DOHH2 (cell line): ENCODE measurements at regions not wholly inside any gene's neighbourhood (a gene's known extent, or its start where the extent isn't known, plus 50 kb on each side); places are given as distances from the start of the nearest gene placed in this dataset.

Source experiments
- EZH2phosphoT487 ChIP-seq: fragments of 200-600 bp; sonication (generic); IDR thresholded peaks from 2 replicates; pipeline ENCODE4 v1.6.1; 2017; ENCODE audit warnings: borderline replicate concordance, mild to moderate bottlenecking, antibody characterized with exemption, low read length, moderate library complexity, mixed read lengths
- TF ChIP-seq, protein P1 (sequence below): fragments of 200-600 bp; sonication (generic); IDR thresholded peaks from one replicate; pipeline ENCODE4 v1.5.1; 2014; ENCODE audit warnings: antibody characterized with exemption, mild to moderate bottlenecking, low read depth, low read length; ENCODE audit not compliant: poor library complexity, severe bottlenecking

DNA sequence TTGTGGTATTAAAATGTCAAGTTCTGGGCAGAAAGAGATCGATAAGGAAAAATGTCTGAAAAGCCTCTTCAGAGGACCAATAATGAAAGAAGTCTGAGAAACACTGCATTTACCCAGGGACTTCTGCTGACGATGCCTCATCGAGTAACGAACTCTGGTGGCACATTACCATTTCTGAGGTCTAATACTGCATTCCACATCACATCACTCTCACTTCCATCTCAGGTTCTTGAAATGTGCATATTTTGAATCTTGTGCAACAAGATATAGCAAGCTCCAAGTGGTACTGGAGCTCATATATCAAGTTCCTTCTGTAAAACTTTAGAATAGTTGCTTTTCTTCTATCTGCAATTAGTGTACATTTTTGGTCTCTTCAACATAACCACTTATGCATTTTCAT is 619.1 kb upstream of the DDX18 start:
- TF ChIP-seq, protein P1, sequence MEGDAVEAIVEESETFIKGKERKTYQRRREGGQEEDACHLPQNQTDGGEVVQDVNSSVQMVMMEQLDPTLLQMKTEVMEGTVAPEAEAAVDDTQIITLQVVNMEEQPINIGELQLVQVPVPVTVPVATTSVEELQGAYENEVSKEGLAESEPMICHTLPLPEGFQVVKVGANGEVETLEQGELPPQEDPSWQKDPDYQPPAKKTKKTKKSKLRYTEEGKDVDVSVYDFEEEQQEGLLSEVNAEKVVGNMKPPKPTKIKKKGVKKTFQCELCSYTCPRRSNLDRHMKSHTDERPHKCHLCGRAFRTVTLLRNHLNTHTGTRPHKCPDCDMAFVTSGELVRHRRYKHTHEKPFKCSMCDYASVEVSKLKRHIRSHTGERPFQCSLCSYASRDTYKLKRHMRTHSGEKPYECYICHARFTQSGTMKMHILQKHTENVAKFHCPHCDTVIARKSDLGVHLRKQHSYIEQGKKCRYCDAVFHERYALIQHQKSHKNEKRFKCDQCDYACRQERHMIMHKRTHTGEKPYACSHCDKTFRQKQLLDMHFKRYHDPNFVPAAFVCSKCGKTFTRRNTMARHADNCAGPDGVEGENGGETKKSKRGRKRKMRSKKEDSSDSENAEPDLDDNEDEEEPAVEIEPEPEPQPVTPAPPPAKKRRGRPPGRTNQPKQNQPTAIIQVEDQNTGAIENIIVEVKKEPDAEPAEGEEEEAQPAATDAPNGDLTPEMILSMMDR = no peak
- TF ChIP-seq EZH2phosphoT487 = no peak
